DND-41 (cell line): ENCODE measurements at regions not wholly inside any gene's neighbourhood (a gene's known extent, or its start where the extent isn't known, plus 50 kb on each side); places are given as distances from the start of the nearest gene placed in this dataset.

Source experiments
- ATAC-seq: fragments of 200-7000 bp; cut with Tn5 transposase; 3 replicates; pipeline ENCODE4 v1.9.1; 2021; ENCODE audit warnings: low read depth; ENCODE audit not compliant: insufficient read depth
- DNase-seq: peaks from one replicate; pipeline ENCODE4 v3.0.0-alpha.2; 2020
- H2AFZ ChIP-seq: 2 replicates; pipeline ENCODE4 v1.6.0; 2012; ENCODE audit warnings: low read depth, low read length
- H3K27ac ChIP-seq: 2 replicates; pipeline ENCODE4 v1.5.1; 2012; ENCODE audit warnings: low read length, inconsistent platforms
- H3K27me3 ChIP-seq: fragments of 200-600 bp; sonication (generic); 2 replicates; pipeline ENCODE4 v1.6.0; 2012; ENCODE audit warnings: low read length, mild to moderate bottlenecking, inconsistent platforms; ENCODE audit not compliant: insufficient read depth, poor library complexity
- H3K36me3 ChIP-seq: 2 replicates; pipeline ENCODE4 v1.5.1; 2012; ENCODE audit warnings: low read length, inconsistent platforms; ENCODE audit not compliant: insufficient read depth
- H3K4me1 ChIP-seq: 2 replicates; pipeline ENCODE4 v1.5.1; 2012; ENCODE audit warnings: mild to moderate bottlenecking, low read length; ENCODE audit not compliant: insufficient read depth
- H3K4me2 ChIP-seq: 2 replicates; pipeline ENCODE4 v1.6.0; 2012; ENCODE audit warnings: mild to moderate bottlenecking, moderate library complexity, low read length, inconsistent platforms; ENCODE audit not compliant: insufficient read depth
- H3K4me3 ChIP-seq, 2 experiments: fragments of 200-600 bp in 1 of 2; shearing (Covaris generic) in 1 of 2; 2 replicates each; pipeline ENCODE4 v1.5.1; 2012 to 2016; ENCODE audit warnings: inconsistent platforms in 2 of 2, low read length in 2 of 2, mild to moderate bottlenecking in 2 of 2, low read depth in 1 of 2, moderate library complexity in 1 of 2
- H3K79me2 ChIP-seq: 2 replicates; pipeline ENCODE4 v1.6.0; 2012; ENCODE audit warnings: low read length, inconsistent platforms; ENCODE audit not compliant: insufficient read depth
- H3K9ac ChIP-seq: 2 replicates; pipeline ENCODE4 v1.6.0; 2012; ENCODE audit warnings: low read depth, mild to moderate bottlenecking, inconsistent platforms, low read length, moderate library complexity
- H3K9me3 ChIP-seq: 2 replicates; pipeline ENCODE4 v1.5.1; 2012; ENCODE audit warnings: low read length, moderate library complexity, mild to moderate bottlenecking, inconsistent platforms; ENCODE audit not compliant: insufficient read depth, severe bottlenecking
- H4K20me1 ChIP-seq: 2 replicates; pipeline ENCODE4 v1.6.0; 2012; ENCODE audit warnings: low read length; ENCODE audit not compliant: insufficient read depth
- CTCF ChIP-seq: IDR thresholded peaks from 2 replicates; pipeline ENCODE4 v1.5.1; 2012; ENCODE audit warnings: borderline replicate concordance, low read length, moderate library complexity, mild to moderate bottlenecking; ENCODE audit not compliant: poor library complexity, severe bottlenecking; ENCODE audit errors: extremely low read depth
- EZH2 ChIP-seq: IDR thresholded peaks from 3 replicates; pipeline ENCODE4 v1.6.1; 2012; ENCODE audit warnings: borderline replicate concordance, low read depth, mild to moderate bottlenecking, moderate library complexity, low read length, inconsistent platforms; ENCODE audit not compliant: severe bottlenecking

GRCh38 chr15:70379134-70379533 is 281.4 kb upstream of the TLE3 start:
- Histone ChIP-seq H3K9me3 (no peaks in the 10 kb centered on the region), H3K4me3 (no peak overlapping the region), H3K79me2 (no peaks in the 10 kb centered on the region), H4K20me1 (no peaks in the 10 kb centered on the region), H3K9ac (no peak overlapping the region), H3K27ac (no peak overlapping the region), H3K4me2 (no peak overlapping the region), H3K27me3 (no peaks in the 10 kb centered on the region), H3K4me1 (no peaks in the 10 kb centered on the region), H3K36me3 (no peaks in the 10 kb centered on the region), H2AFZ (no peak overlapping the region)
- TF ChIP-seq CTCF (no peak), EZH2 (no peak)
- ATAC-seq (no peak), DNase-seq (no peak)

- no peak for ATAC-seq
Measured at GRCh38 chr15:70378126-70379031, 280.7 kb upstream of the TLE3 start.

GRCh38 chr15:70376929-70377691 is 279.4 kb upstream of the TLE3 start:
- ATAC-seq (no peak), DNase-seq (no peak)
- no peak for TF ChIP-seq EZH2
- no peak for TF ChIP-seq CTCF
- Histone ChIP-seq H4K20me1 (no peaks in the 10 kb centered on the region), H3K9ac (no peak overlapping the region), H3K9me3 (no peaks in the 10 kb centered on the region), H3K36me3 (no peaks in the 10 kb centered on the region), H2AFZ (no peak overlapping the region), H3K27ac (no peak overlapping the region), H3K79me2 (no peaks in the 10 kb centered on the region), H3K27me3 (no peaks in the 10 kb centered on the region), H3K4me3 (no peak overlapping the region), H3K4me1 (no peaks in the 10 kb centered on the region), H3K4me2 (no peak overlapping the region)

More at GRCh38 chr15:70378126-70379031, 280.7 kb upstream of the TLE3 start:
- H3K79me2 ChIP-seq: no peaks in the 10 kb centered on the region
- DNase-seq: no peak
- H3K9me3 ChIP-seq: no peaks in the 10 kb centered on the region
- no peak overlapping the region for H3K4me2 ChIP-seq
- H2AFZ ChIP-seq: no peak overlapping the region
- no peaks in the 10 kb centered on the region for H4K20me1 ChIP-seq
- H3K27ac ChIP-seq: no peak overlapping the region
- H3K4me3 ChIP-seq: no peak overlapping the region
- no peak overlapping the region for H3K9ac ChIP-seq
- no peaks in the 10 kb centered on the region for H3K27me3 ChIP-seq
- H3K4me1 ChIP-seq: no peaks in the 10 kb centered on the region
- no peak for TF ChIP-seq EZH2
- no peak for TF ChIP-seq CTCF
- H3K36me3 ChIP-seq: no peaks in the 10 kb centered on the region
